Activated CD8-positive, alpha-beta T cell treated with anti-CD3 and anti-CD28 coated beads for 36 hours (primary cell): ENCODE measurements at regions not wholly inside any gene's neighbourhood (a gene's known extent, or its start where the extent isn't known, plus 50 kb on each side); places are given as distances from the start of the nearest gene placed in this dataset.

Experiments
- ATAC-seq: fragments of 200-7000 bp; cut with Tn5 transposase; one replicate; pipeline ENCODE4 v1.10.0; 2021; ENCODE audit warnings: mild to moderate bottlenecking, moderate library complexity
- CTCF ChIA-PET: fragments of 350-600 bp; sonication (Branson Sonifier 250); formaldehyde crosslinking; loops from one replicate; lab custom pipeline; 2021; ENCODE audit warnings: antibody characterized with exemption; lab: Charles Lee
- POLR2A ChIA-PET: fragments of 350-600 bp; sonication (Branson Sonifier 250); formaldehyde crosslinking; loops from one replicate; lab custom pipeline; 2021; ENCODE audit warnings: antibody characterized with exemption; lab: Charles Lee
- DNase-seq: peaks from one replicate; pipeline ENCODE4 v3.0.0-alpha.2; 2020
- H3K27ac Mint-ChIP-seq: one replicate; pipeline ENCODE4 v1.8.0; 2021; ENCODE audit warnings: mild to moderate bottlenecking, mixed read lengths
- H3K27me3 Mint-ChIP-seq: one replicate; pipeline ENCODE4 v1.8.0; 2021; ENCODE audit warnings: mixed read lengths
- H3K36me3 Mint-ChIP-seq: one replicate; pipeline ENCODE4 v1.8.0; 2021; ENCODE audit warnings: low read depth, mixed read lengths
- H3K4me1 Mint-ChIP-seq: one replicate; pipeline ENCODE4 v1.8.0; 2021; ENCODE audit warnings: low read depth, mixed read lengths
- H3K4me3 Mint-ChIP-seq: one replicate; pipeline ENCODE4 v1.8.0; 2021; ENCODE audit warnings: mild to moderate bottlenecking, moderate library complexity, mixed read lengths
- H3K9me3 Mint-ChIP-seq: one replicate; pipeline ENCODE4 v1.8.0; 2021; ENCODE audit warnings: mixed read lengths
- CTCF ChIP-seq: fragments of 200-600 bp; IDR thresholded peaks from one replicate; pipeline ENCODE4 v1.8.0; 2022; ENCODE audit warnings: antibody characterized with exemption, mild to moderate bottlenecking
- intact Hi-C: fragments of 100-400 bp; cut with micrococcal nuclease; formaldehyde crosslinking; loops from one replicate; pipeline ENCODE4 v1.10.0; 2022

- Mint-ChIP-seq H3K4me1 (no peaks in the 10 kb centered on the region), H3K27ac (no peak overlapping the region), H3K9me3 (no peaks in the 10 kb centered on the region), H3K36me3 (no peaks in the 10 kb centered on the region), H3K27me3 (no peaks in the 10 kb centered on the region), H3K4me3 (no peak overlapping the region)
- no peak for TF ChIP-seq CTCF
- DNase-seq, result no peak
- POLR2A ChIA-PET, result no interaction called here
- ATAC-seq, result no peak
- CTCF ChIA-PET, result no interaction called here
- intact Hi-C loops, result no loop called here
Observed at GRCh38 chr6:164195942-164196281, 781.4 kb downstream of the QKI start.

- intact Hi-C loops, result no loop called here
- TF ChIP-seq CTCF, result no peak
- ATAC-seq (no peak), DNase-seq (no peak)
- Mint-ChIP-seq H3K36me3 (no peaks in the 10 kb centered on the region), H3K9me3 (no peaks in the 10 kb centered on the region), H3K4me1 (no peaks in the 10 kb centered on the region), H3K27ac (no peak overlapping the region), H3K27me3 (no peaks in the 10 kb centered on the region), H3K4me3 (no peak overlapping the region)
- ChIA-PET POLR2A (no interaction called here), CTCF (no interaction called here)
Observed at GRCh38 chr6:164195278-164195941, 780.9 kb downstream of the QKI start.

- intact Hi-C loops, result no loop called here
- ChIA-PET POLR2A (no interaction called here), CTCF (no interaction called here)
- no peak for ATAC-seq
- H3K4me1 Mint-ChIP-seq, result no peaks in the 10 kb centered on the region
- no peak for DNase-seq
- TF ChIP-seq CTCF, result no peak
- H3K9me3 Mint-ChIP-seq, result no peaks in the 10 kb centered on the region
- H3K36me3 Mint-ChIP-seq, result no peaks in the 10 kb centered on the region
- no peak overlapping the region for H3K27ac Mint-ChIP-seq
- H3K4me3 Mint-ChIP-seq, result no peak overlapping the region
- no peaks in the 10 kb centered on the region for H3K27me3 Mint-ChIP-seq
Observed at GRCh38 chr6:164188861-164189260, 774.3 kb downstream of the QKI start.

DNA sequence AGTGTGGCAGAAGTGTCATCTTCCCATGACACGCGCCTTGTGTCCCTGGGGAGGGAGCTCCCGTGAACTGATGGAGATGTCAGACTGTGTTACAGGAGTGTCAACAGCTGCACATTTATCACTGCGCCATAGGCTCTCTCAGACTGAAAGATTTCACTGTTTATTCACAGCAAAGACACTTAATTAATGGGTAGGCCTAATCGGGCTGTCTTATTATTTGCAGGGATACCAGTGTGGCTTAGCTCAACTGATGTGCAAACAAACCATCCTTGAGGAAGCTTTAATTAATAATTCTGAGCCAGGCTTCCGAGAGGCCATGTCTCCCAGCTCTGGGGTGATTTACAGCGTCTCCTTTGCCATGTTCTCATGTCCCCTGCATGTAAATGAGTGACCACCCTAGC lies 771.0 kb downstream of the QKI start:
- Mint-ChIP-seq H3K4me1 (no peaks in the 10 kb centered on the region), H3K4me3 (no peak overlapping the region), H3K27ac (no peak overlapping the region), H3K27me3 (no peaks in the 10 kb centered on the region), H3K9me3 (no peaks in the 10 kb centered on the region), H3K36me3 (no peaks in the 10 kb centered on the region)
- CTCF ChIA-PET, result no interaction called here
- intact Hi-C loops, result no loop called here
- DNase-seq, result no peak
- POLR2A ChIA-PET, result no interaction called here
- TF ChIP-seq CTCF, result no peak
- no peak for ATAC-seq

DNA sequence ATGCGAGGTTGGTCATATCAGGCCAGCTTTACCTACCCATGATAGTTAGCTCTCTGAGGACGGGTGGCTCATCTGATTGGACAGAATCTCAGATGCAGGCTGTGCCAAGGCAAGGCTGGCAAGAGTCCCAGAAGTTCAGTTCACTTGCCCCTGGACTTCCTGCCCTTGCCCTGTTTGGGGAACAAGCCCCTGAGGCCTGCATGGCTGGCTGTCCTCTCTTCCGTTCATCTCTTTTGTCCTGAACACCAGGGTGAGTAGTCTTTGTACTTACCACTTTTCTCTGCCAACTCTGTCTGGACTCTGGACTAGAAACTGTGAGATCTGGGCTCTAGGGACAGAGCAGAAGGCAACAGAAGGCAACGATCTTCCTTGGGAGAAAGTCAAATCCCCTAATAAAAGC lies 769.9 kb downstream of the QKI start:
- intact Hi-C loops, result no loop called here
- H3K4me1 Mint-ChIP-seq, result no peaks in the 10 kb centered on the region
- POLR2A ChIA-PET, result no interaction called here
- no peak for TF ChIP-seq CTCF
- H3K36me3 Mint-ChIP-seq, result no peaks in the 10 kb centered on the region
- ATAC-seq (no peak), DNase-seq (no peak)
- no peak overlapping the region for H3K27ac Mint-ChIP-seq
- H3K9me3 Mint-ChIP-seq, result no peaks in the 10 kb centered on the region
- H3K27me3 Mint-ChIP-seq, result no peaks in the 10 kb centered on the region
- CTCF ChIA-PET, result no interaction called here
- H3K4me3 Mint-ChIP-seq, result no peak overlapping the region
